LHCN-M2 (cell line): ENCODE measurements at regions not wholly inside any gene's neighbourhood (a gene's known extent, or its start where the extent isn't known, plus 50 kb on each side); places are given as distances from the start of the nearest gene placed in this dataset.

ENCODE experiments used
- DNase-seq: peaks from one replicate; pipeline ENCODE4 v3.0.0-alpha.2; 2012; ENCODE audit warnings: low read depth

GRCh38 chr16:61596655-61597054, 439.6 kb downstream of the CDH8 start:
- no peak for DNase-seq

GRCh38 chr16:61595605-61596004, 440.6 kb downstream of the CDH8 start:
- DNase-seq: no peak

GRCh38 chr16:61590577-61590976, 445.7 kb downstream of the CDH8 start:
- DNase-seq: no peak

GRCh38 chr16:61587526-61587925, 448.7 kb downstream of the CDH8 start:
- DNase-seq: no peak

GRCh38 chr16:61581417-61582046, 454.7 kb downstream of the CDH8 start:
- DNase-seq: no peak

- DNase-seq: no peak
Measured at GRCh38 chr16:61580579-61580978, 455.7 kb downstream of the CDH8 start.

- DNase-seq: no peak
Measured at GRCh38 chr16:61579195-61579594, 457.0 kb downstream of the CDH8 start.

GRCh38 chr16:61576476-61576875, 459.8 kb downstream of the CDH8 start:
- no peak for DNase-seq

- no peak for DNase-seq
Measured at GRCh38 chr16:61575617-61576016, 460.6 kb downstream of the CDH8 start.

- DNase-seq: no peak
Measured at GRCh38 chr16:61569028-61569427, 467.2 kb downstream of the CDH8 start.

- peak; percentile 96 for DNase-seq
Measured at GRCh38 chr16:61564716-61565115, 471.5 kb downstream of the CDH8 start.

- no peak for DNase-seq
Measured at GRCh38 chr16:61555718-61556441, 480.4 kb downstream of the CDH8 start.

- peak; percentile 24 for DNase-seq
Measured at GRCh38 chr16:61549327-61549726, 486.9 kb downstream of the CDH8 start.

- no peak for DNase-seq
Measured at GRCh38 chr16:61547626-61548025, 488.6 kb downstream of the CDH8 start.

GRCh38 chr16:61544165-61544564, 492.1 kb downstream of the CDH8 start:
- no peak for DNase-seq

- no peak for DNase-seq
Measured at GRCh38 chr16:61540216-61540615, 496.0 kb downstream of the CDH8 start.

- no peak for DNase-seq
Measured at GRCh38 chr16:61530697-61531096, 505.5 kb downstream of the CDH8 start.

GRCh38 chr16:61500851-61501250, 535.4 kb downstream of the CDH8 start:
- peak; percentile 61 for DNase-seq

- no peak for DNase-seq
Measured at GRCh38 chr16:61480250-61480649, 556.0 kb downstream of the CDH8 start.

GRCh38 chr16:61471737-61472136, 564.5 kb downstream of the CDH8 start:
- no peak for DNase-seq

GRCh38 chr16:61471023-61471422, 565.2 kb downstream of the CDH8 start:
- no peak for DNase-seq

- no peak for DNase-seq
Measured at GRCh38 chr16:61465285-61465684, 571.0 kb downstream of the CDH8 start.

- no peak for DNase-seq
Measured at GRCh38 chr16:61460020-61460419, 576.2 kb downstream of the CDH8 start.
